ENCODE measurements at regions not wholly inside any gene's neighbourhood (a gene's known extent, or its start where the extent isn't known, plus 50 kb on each side); places are given as distances from the start of the nearest gene placed in this dataset.

DNA sequence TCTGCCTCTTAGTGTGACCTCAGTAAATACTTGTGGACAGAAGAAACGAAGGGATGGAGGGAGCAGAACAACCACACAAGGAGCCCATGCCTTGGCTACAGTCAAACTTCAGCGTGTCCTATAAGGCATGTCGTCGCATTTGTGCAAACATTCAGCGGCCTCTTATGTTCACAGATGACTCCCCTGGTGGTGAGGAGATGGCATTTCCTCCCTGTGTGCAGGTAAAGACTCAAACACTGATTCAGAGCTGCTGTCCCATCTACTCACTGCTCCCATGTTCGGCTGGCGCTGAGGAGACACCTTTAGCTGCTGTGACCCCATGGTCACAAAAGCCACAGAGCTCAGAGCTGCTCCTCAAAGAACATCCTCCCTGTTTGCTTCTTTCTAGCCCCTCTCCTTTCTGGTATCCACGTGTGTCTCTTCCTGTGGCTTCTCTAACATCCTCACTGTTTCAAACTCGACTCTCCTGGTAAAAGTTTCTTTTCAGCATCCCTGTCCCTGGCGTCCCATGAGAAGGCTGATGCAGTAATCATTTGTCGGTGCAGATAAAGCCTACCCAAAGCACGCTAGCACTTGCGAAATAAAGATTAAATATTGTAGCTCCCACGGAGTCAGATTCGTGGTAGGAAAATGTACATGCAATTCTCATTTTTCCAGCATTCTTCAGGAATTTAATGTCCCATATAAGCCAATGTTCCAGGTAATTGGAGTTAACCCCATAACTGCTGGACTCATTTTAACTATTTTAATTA lies 124.9 kb upstream of the NEBL start:
- no peaks in the 10 kb centered on the region for H3K36me3 ChIP-seq (replicated peaks; ENCODE audit: control insufficient read depth, insufficient read depth, low read length)
- no peak for DNase-seq
- H3K4me3 ChIP-seq (ENCODE audit: insufficient read depth, low read depth, low read length) = no peak overlapping the region
- H3K27me3 ChIP-seq (ENCODE audit: control insufficient read depth, insufficient read depth, low read length) = no peaks in the 10 kb centered on the region

DNA sequence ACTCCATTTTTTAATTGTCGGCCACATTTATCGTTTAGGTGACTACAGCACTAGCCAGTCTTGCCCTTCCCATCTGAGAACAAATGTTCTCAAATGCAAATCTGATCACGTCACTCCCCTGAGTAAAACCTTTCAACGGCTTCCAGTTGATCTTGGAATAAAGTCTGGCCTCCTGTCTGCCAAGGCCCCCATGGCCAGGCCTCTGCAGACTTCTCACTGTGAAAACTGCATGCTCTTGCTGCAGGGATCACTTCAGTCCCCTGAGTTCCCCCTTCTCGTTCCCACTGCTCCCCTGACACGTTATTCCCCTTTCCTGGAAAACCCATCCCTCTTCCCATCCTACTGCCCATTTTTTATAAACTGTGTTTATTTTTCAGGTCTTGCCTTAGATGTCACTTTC lies 124.1 kb upstream of the NEBL start:
- no peak for DNase-seq
- no peaks in the 10 kb centered on the region for H3K36me3 ChIP-seq (replicated peaks; ENCODE audit: control insufficient read depth, insufficient read depth, low read length)
- H3K4me3 ChIP-seq (ENCODE audit: insufficient read depth, low read depth, low read length) = no peak overlapping the region
- no peaks in the 10 kb centered on the region for H3K27me3 ChIP-seq (ENCODE audit: control insufficient read depth, insufficient read depth, low read length)

DNA sequence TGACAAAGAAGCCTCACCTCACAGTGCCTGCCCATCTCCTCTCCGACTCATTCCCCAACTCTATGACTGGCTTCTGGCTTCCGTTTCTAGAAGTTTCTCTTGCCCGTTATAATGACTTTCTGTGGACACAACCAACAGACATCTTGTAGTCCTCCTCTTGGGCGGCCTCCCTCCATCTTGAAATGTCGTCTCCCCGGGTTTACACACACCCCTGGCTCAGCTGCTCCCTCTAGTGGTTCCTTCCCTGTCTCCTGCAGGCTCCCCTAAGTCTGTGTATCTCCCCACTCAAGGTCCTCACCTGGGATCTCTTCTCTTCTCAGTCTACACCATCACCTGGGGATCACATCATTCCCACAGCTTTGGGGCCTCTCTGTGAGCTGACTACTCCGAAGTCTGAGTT lies 123.4 kb upstream of the NEBL start:
- DNase-seq = peak; percentile 46
- Histone ChIP-seq H3K27me3 (ENCODE audit: control insufficient read depth, insufficient read depth, low read length) (no peaks in the 10 kb centered on the region), H3K36me3 (replicated peaks; ENCODE audit: control insufficient read depth, insufficient read depth, low read length) (no peaks in the 10 kb centered on the region)

DNA sequence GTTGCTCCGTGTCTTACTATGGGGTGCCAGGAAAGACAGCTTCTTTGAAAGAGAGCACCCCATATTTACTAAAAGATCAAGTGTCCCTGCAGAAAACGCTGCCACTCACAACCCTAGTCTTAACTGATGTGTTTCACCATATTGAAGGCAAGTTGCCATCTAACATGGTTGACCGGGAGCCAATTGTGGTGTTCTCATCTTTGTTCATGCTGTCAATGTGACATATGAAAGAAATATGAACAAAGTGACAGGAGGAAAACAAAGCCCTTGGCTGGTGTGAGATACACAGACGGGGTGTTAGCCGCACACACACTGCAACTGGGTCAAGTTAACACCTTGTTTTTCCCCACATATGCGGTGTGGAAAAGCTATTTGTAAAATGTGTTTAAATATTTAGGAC lies 122.3 kb upstream of the NEBL start:
- Histone ChIP-seq H3K4me3 (ENCODE audit: insufficient read depth, low read depth, low read length) (no peak overlapping the region), H3K36me3 (replicated peaks; ENCODE audit: control insufficient read depth, insufficient read depth, low read length) (no peaks in the 10 kb centered on the region)

More for the DNA sequence above, 123.4 kb upstream of the NEBL start:
- H3K4me3 ChIP-seq (ENCODE audit: insufficient read depth, low read depth, low read length) = no peak overlapping the region

DNA sequence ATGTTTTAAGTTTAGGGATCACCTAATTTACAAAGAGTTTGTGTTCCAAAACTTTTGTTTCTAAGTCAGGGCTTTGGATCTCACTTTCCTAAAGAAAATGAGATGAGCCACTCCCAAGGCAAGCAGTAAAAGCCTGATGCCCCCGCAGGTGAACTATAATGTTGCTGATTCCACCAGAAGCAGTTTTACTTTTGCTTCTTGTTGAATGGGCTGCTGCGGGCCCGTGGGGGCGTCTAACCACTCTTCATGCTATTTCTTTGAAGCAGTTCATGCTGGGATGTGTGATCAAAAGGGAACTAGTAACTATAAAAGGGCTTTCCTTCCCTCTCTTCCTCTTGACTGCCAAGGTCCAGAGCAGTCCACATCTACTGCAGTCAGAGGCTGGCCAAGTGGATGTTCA lies 118.7 kb upstream of the NEBL start:
- Histone ChIP-seq H3K36me3 (replicated peaks; ENCODE audit: control insufficient read depth, insufficient read depth, low read length) (no peaks in the 10 kb centered on the region), H3K4me3 (ENCODE audit: insufficient read depth, low read depth, low read length) (no peak overlapping the region), H3K27me3 (ENCODE audit: control insufficient read depth, insufficient read depth, low read length) (no peaks in the 10 kb centered on the region)
- peak; percentile 36 for DNase-seq

More for the DNA sequence above, 122.3 kb upstream of the NEBL start:
- no peak for DNase-seq
- no peaks in the 10 kb centered on the region for H3K27me3 ChIP-seq (ENCODE audit: control insufficient read depth, insufficient read depth, low read length)

DNA sequence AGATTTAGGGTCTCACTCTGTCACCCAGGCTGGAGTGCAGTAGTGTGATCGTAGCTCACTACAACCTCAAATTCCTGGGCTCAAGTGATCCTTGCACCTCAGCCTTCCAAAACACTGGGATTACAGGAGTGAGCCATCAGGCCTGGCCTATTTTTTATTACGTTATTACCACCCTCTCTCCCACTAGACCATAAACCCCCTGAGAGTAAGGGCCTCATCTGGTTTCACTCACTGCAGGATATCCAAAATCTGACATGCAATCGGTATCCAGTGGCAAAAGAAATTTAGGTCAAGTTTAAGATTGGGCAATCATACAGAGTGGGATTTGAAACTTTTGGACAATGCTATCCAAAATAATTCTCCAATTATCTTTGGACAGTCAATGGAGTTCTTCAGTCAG lies 117.0 kb upstream of the NEBL start:
- Histone ChIP-seq H3K4me3 (ENCODE audit: insufficient read depth, low read depth, low read length) (no peak overlapping the region), H3K36me3 (replicated peaks; ENCODE audit: control insufficient read depth, insufficient read depth, low read length) (no peaks in the 10 kb centered on the region), H3K27me3 (ENCODE audit: control insufficient read depth, insufficient read depth, low read length) (no peaks in the 10 kb centered on the region)
- DNase-seq = no peak

DNA sequence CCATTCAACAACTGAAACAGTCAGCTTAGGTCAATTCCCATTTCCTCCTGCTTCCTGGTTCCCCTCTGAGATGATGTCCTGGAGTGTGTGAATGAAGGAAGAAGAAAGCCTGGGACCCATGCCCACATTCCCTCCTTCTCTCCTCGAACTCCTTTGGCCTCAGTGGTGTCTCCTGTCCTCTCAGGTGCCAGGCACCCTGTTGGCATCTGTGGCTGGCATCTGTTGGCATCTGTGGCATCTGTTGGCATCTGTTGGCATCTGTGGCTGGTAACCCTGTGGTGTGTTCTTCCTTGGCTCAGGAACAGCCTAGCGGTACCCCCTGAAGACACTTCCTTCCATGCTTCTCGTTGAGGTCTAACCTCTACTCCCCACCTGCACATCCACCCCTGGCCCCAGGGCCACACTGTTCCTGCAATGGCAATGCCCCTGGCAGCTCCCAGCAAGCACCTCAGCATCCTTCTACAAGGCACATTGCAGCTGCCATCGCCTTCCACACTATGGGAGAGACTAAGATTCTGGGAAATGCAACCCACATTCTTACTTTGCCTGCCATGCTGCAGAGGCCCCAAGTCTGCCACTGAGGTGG lies 114.4 kb upstream of the NEBL start:
- no peak for DNase-seq

DNA sequence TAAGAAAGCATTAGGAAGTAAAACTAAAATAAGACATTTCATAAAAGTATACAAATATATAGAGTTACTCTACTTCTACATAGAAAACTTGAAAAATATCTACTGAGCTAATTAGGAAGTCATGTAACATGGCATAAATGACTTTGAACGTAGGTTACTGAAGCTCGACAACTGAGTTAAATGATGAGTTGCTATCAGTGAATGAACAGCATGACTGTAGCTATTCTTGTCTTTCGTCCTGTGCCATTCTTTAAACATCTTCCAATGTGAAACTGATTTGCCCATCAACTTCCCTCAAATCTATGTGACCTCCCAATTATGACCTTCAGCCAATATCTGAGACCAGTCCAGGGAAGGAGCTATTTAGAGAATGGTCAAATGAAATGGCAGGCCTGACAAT lies 113.5 kb upstream of the NEBL start:
- Histone ChIP-seq H3K36me3 (replicated peaks; ENCODE audit: control insufficient read depth, insufficient read depth, low read length) (no peaks in the 10 kb centered on the region), H3K4me3 (ENCODE audit: insufficient read depth, low read depth, low read length) (no peak overlapping the region), H3K27me3 (ENCODE audit: control insufficient read depth, insufficient read depth, low read length) (no peaks in the 10 kb centered on the region)
- DNase-seq = no peak

More for the DNA sequence above, 114.4 kb upstream of the NEBL start:
- H3K4me3 ChIP-seq (ENCODE audit: insufficient read depth, low read depth, low read length) = no peak overlapping the region
- no peaks in the 10 kb centered on the region for H3K36me3 ChIP-seq (replicated peaks; ENCODE audit: control insufficient read depth, insufficient read depth, low read length)
- no peaks in the 10 kb centered on the region for H3K27me3 ChIP-seq (ENCODE audit: control insufficient read depth, insufficient read depth, low read length)

DNA sequence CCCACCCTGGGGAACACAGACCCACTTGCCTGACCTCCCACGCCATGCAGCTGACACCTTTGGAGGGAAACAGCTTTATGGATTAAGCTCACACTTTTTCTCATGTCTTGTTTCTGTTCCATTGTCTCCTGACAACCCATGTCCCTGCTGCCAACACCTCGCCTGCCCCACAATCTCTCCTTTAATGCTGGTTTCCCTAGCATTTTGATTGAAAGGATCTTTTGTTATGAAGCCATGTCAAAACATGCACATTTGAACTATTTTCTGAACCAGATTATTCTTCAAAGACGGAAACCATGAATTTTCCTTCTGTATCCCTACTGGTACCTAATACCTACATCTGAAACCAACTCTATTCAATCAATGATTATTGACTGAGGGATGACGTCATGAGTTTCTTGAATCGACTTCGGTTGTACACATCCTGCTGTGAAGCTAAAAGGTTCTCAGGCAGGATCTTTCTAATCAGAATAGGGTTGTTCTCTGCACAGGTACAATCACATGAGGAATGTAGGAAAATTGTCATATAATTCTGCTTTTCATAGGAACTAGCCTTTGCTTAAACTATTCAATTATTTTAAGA lies 106.2 kb upstream of the NEBL start:
- no peak for DNase-seq
- Histone ChIP-seq H3K27me3 (ENCODE audit: control insufficient read depth, insufficient read depth, low read length) (no peaks in the 10 kb centered on the region), H3K4me3 (ENCODE audit: insufficient read depth, low read depth, low read length) (no peak overlapping the region), H3K36me3 (replicated peaks; ENCODE audit: control insufficient read depth, insufficient read depth, low read length) (no peaks in the 10 kb centered on the region)

DNA sequence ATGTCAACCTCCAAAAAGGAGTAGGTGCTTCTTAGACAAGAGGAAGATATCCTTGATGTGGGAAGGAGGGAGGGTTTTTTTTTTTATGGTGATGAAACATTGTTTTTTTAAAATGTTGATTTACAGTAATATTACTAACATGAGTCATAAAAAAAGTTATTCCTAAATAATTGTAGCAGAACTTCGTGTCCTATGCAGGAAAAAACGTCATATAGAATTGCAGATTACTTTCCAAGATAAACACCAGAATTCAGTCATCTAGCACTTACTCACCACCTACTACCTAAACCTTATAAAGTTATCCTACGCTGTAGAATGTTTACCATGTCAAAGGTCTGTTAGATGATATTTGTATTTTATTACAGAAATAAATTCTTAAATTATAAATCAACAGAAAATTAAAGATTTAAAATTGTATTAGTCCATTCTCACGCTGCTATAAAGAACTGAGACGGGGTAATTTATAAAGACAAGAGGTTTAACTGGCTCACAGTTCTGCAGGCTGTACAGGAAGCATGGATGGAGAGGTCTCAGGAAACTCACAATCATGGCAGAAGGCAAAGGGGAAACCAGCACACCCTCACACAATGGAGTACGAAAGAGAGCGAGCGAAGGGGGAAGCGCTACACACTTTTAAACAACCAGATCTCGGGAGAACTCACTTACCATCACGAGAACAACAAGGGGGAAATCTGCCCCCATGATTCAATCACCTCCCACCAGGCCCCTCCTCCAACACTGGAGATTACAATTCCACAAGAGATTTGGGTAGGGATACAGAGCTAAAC lies 105.2 kb upstream of the NEBL start:
- Histone ChIP-seq H3K4me3 (ENCODE audit: insufficient read depth, low read depth, low read length) (no peak overlapping the region), H3K36me3 (replicated peaks; ENCODE audit: control insufficient read depth, insufficient read depth, low read length) (no peaks in the 10 kb centered on the region), H3K27me3 (ENCODE audit: control insufficient read depth, insufficient read depth, low read length) (no peaks in the 10 kb centered on the region)
- no peak for DNase-seq

DNA sequence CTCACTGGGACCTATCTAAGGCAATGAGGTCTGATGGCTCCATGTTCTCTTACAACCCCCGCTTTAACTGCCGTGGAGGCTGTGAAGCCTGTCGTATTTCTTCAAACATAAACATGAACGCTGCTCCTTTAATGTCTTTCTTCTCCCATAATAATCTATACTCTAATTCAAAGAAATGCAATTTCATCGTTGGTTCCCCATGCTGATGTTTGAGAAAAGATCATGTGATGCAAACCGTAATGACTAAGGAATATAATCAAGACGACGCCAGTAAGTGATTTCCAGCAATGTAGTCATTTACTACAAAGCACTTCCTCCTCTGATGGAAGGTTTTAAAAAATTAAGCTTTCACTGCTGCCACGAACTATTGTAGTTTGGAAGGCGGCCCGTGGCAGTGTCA lies 102.6 kb upstream of the NEBL start:
- Histone ChIP-seq H3K4me3 (ENCODE audit: insufficient read depth, low read depth, low read length) (no peak overlapping the region), H3K27me3 (ENCODE audit: control insufficient read depth, insufficient read depth, low read length) (no peaks in the 10 kb centered on the region), H3K36me3 (replicated peaks; ENCODE audit: control insufficient read depth, insufficient read depth, low read length) (no peaks in the 10 kb centered on the region)
- no peak for DNase-seq

DNA sequence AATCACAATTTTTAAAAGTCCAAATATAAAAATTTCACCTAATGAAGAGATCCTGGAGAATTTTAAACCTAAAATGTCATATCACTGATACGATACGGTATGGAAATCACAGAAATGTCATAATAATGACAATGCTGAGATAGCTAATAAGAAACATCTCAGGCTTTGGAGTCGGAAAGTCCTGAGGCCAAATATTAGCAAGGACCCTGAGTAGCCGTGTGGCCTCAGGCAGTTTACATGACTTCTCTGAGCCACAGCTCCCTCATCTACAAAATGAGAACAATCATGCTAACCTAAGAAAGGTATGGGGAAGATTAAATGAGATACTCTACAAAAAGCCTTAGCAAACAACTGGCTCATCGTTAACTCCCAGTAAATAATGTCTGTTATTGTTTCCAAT lies 100.9 kb upstream of the NEBL start:
- H3K27me3 ChIP-seq (ENCODE audit: control insufficient read depth, insufficient read depth, low read length) = no peaks in the 10 kb centered on the region
- H3K4me3 ChIP-seq (ENCODE audit: insufficient read depth, low read depth, low read length) = no peak overlapping the region
- no peak for DNase-seq
- H3K36me3 ChIP-seq (replicated peaks; ENCODE audit: control insufficient read depth, insufficient read depth, low read length) = no peaks in the 10 kb centered on the region

DNA sequence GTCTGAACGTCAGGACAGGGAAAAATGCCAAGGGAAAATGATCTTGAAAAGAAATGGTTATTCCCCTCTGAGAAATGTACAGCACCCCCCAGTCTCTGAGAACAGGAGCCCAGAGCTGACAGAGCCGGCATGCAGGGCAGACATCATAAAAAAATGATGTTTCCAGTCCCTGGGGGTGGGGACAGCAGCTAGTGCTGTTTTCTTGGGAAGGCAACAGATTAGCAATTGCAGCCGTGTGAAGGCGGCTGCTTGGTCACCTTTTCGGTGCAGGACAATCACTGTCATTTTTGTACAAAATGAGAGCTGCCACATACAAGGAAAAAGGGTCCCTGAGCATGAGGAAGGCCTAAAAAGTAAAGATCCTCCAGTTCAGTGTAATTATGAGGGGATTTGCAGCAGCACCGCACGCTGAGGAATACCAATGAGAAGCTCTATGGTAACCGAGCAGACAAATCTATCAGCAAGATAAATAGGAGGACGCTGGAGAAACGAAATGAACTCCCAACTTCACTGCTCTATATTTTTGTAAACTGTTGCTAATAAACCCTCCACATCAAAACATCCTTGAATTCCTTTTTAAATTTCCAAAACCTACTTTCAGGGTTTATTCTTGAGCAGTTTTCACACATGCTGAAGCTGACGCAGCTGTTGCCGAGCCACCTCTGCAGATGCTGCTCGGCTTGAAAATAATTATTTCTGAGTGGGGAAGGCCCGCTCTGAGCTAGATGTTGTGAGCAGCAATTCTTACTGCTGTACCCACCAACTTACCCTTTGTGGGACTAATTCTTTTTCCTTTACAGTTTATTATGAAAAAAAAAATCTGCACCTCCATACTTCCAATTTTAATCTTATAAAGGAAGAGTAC lies 98.2 kb upstream of the NEBL start:
- DNase-seq = no peak
- Histone ChIP-seq H3K36me3 (replicated peaks; ENCODE audit: control insufficient read depth, insufficient read depth, low read length) (no peaks in the 10 kb centered on the region), H3K4me3 (ENCODE audit: insufficient read depth, low read depth, low read length) (no peak overlapping the region), H3K27me3 (ENCODE audit: control insufficient read depth, insufficient read depth, low read length) (no peaks in the 10 kb centered on the region)

DNA sequence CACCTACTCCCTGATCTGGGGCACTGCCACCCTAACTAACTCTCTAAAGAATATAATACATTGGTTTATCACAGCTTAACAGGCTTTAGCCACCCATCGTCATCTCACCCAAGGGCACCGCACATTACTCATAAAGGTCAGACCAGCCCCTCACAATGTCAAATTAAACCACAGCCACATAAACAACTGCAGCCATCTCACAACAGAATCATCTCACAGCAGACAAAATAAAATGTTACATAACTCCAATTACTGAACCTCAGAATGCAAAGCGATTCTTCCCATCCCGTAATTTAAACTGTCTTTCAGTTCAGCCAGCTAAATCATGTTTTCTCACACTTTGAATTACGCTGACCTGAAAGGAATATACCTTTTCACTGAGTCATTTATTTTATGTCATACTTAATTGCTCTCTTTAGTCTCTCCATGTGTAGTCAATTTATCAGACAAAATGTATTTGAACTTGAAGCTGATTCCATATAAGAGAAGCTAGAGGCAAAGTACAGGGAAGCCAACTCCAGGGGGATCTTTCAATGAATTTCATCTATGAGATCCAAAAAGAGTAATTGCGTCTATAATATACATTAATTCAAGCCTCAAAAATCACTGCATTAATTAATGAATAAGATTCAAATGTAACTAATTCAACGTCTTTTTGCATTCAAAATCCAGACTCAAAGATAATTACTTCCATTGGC lies 96.9 kb upstream of the NEBL start:
- Histone ChIP-seq H3K36me3 (replicated peaks; ENCODE audit: control insufficient read depth, insufficient read depth, low read length) (no peaks in the 10 kb centered on the region), H3K4me3 (ENCODE audit: insufficient read depth, low read depth, low read length) (no peak overlapping the region), H3K27me3 (ENCODE audit: control insufficient read depth, insufficient read depth, low read length) (no peaks in the 10 kb centered on the region)
- DNase-seq = no peak

Measured in H7 (cell line).